Femur (tissue), 1 donor: ENCODE measurements at regions not wholly inside any gene's neighbourhood (a gene's known extent, or its start where the extent isn't known, plus 50 kb on each side); places are given as distances from the start of the nearest gene placed in this dataset.
"Not testable (repeated sequence)": the region's sequence is repeated elsewhere in the genome, so short reads cannot be mapped to it uniquely, and the experiment has no call there.

Experiments used
- DNase-seq: peaks from one replicate; pipeline ENCODE4 v3.0.0-alpha.2; 2017

DNA sequence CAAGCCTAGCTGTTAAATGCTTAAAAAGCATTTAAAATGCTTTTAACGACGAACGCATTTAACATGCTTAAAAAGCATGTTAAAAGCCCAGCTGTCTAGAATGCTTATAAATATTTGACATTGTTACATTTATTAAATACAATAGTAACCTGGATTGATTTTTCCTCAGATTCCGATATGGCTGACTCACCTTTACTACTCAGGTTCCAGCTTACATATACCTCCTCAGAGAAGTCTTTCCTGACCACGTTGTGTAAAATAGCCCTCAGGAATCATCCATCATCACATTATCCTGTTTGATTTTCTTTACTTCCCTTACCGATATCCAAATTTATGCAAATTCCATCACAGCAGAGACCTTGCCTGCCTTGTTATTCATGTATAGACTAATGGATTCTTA is 51.4 kb downstream of the SLC41A2 start:
- DNase-seq = no peak

DNA sequence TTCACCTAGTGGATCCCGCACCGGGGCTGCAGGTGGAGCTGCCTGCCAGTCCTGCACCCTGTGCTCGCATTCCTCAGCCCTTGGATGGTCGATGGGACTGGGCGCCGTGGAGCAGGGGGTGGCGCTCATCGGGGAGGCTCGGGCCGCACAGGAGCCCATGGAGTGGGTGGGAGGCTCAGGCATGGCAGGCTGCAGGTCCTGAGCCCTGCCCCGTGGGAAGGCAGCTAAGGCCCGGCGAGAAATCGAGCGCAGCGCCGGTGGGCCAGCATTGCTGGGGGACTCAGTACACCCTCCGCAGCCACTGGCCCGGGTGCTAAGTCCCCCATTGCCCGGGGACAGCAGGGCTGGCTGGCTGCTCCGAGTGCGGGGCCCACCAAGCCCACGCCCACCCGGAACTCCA is 52.6 kb downstream of the SLC41A2 start:
- not testable (repeated sequence) for DNase-seq

DNA sequence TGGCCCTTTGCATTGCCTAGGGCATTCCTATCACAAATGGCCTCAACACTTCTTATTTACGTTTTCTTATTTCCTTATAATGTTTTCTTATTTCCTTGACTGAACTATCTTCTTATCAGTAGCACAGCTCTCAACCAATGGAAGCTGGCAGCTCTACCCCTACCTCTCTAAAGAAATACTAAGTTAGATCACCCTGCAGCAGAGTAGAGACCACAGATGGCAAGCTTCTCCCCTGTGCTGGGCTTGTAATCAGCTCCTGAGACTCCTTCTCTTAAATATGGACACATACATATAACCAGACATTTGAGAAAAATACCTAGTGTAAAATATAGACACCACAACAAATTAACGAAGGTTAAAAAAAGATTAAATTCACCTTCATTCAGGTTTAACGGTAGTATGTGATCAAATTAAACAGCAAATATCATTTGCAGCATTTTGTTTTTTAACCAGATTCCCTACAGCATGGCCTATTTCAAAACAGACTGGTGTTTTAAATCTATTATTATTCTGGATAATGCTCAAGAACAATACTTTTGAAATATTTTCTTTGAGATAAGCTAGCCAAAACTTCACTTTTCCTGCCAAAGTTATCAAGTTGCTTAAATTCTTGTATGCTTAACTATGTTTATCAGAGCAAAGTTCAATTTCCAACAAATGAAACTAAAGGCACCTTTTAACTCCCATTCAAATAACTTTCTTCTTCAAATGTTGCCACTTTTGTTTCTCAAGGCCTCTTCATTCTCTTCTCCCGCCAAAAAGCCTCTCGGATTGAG is 54.3 kb downstream of the SLC41A2 start:
- DNase-seq = no peak

DNA sequence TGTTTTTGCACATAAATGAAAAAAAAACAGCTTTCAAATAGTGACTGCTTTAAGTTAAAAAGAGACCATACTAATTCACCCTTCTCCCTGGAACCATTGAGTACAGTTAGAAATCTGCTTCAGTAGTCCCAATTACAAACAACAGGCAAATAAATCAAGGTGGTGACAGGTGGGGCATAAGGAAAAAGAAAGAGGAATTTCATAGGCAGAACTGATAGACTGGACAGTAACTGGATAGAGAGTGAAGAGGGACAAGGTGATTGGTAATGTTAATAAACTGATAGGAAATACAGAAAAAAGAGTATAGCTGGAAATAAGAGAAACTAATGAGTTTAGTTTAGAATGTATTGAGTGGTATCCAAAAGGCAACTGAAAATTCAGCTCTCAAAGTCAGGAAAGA is 56.0 kb downstream of the SLC41A2 start:
- no peak for DNase-seq

DNA sequence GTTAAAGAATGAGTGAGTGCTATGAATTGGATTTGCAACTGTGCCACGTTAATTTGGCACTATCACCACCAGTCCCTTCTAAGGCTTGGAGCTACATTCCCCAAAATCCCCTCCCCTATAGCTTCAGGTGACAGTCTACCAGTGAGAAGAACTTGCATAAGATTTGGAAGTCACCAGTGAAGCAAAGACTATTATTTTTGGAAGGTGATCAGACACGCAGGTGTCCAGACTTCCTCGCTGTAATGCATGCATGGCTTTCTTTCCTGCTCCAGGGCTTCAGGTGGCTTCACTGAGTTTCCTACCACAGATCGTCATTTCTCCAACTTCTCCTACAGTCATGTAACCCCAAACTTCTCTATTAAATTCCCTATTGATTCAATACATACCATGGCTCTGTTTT is 61.4 kb downstream of the SLC41A2 start:
- no peak for DNase-seq

GRCh38 chr12:104896146-104896545 is 61.9 kb downstream of the SLC41A2 start:
- DNase-seq = no peak

- DNase-seq = no peak
Measured at GRCh38 chr12:104895415-104895814, 62.7 kb downstream of the SLC41A2 start.

DNA sequence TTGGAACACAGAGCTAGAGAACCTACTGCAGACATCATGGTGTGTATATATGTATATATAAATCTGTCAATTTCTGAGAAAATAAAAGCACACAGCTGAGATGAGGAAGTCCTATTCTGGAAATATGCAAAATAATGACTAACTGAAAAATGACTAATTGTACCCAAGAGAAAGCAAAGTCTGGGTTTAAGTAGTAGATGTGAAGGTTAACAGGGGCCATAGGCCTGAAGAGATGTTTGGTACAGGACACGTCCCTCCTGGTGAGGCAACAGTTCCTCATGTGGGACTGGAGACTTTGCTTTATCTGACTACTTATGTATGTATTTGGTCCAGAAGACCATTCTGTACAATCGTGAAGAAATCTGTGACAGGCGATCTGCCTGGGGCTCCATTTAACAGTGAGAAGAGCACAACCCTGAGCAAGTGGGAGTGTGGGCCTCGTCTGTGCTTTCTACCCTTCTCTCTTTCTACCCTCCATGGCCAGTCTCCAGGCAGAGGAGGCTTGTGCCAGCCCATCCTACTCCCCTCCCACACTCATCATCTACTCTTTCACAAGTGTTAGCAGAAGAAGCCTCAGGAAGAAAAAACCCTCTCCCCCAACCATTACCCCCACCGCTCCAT is 67.5 kb downstream of the SLC41A2 start:
- no peak for DNase-seq

DNA sequence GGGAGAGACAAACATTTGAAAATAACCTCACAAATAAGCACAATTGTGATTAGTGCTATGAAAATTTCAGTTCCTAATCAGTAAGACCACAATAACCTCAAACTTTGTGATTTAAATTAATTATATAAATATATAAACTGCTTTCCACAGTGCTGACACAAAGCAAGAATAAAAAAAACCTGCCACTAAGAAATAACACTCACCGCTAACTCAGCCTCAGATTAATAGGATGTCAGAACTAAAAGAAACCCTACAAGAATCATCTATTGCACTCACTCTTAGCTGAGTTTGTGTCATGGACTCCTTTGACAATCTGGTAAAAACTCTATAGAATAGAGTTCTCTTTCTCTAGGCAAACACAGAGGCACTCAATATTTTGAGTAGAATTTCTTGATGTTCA is 68.4 kb downstream of the SLC41A2 start:
- no peak for DNase-seq

DNA sequence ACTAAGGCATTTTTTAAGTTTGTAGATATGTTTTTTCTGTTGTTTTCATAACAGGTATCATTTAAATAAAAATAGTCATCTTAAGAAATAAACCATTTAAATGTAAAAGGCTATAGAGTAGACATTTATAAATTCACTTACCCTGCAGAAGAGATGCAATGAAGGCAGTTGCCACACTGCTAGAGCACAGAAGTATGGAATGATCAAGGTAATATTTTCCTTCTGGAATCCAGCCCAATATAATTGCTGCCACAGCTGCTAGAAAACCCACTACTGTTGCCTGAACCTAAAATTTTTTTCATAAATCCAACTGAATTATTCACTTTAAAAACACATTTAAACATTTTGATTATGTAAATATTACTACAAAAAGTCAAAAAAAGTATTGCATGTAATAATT is 69.2 kb downstream of the SLC41A2 start:
- DNase-seq = no peak

DNA sequence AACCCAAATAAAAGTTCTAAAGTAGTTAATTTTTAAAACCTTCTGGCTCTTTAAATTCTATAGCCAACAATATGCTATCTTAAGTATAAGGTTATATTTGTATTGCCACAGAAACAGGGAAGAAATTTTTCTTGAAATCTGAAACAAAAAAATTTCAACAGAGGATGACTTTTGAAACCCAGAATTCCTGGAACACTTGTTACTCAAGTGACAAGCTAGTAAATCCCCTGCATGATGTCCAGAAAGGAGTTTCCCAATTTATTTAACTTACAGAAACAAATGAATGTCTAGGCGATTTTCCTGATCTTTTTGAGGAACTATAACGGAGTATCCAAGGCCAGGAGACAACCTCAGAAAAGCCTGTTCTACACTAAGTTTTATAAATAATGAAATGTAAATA is 69.6 kb downstream of the SLC41A2 start:
- DNase-seq = no peak

DNA sequence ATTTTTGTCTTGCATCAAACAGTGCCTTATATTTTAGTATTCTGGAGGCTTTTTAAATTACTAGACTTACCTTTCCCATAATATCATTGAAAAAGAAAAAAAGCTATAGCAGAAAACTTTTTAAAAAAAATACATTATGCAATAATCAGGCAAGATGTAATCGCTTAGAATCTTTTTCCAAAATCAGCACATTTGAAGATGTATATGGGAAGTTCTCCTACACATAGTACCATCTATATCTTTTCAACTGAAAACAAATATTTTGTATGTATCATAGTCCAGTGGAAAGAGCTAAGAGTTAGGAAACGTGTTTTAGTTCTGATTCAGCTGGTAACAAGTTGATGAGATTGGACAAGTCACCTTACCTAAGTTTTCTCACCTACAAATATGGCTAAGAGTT is 70.6 kb downstream of the SLC41A2 start:
- DNase-seq = no peak

- no peak for DNase-seq
Measured at GRCh38 chr12:104886418-104887401, 71.4 kb downstream of the SLC41A2 start.

DNA sequence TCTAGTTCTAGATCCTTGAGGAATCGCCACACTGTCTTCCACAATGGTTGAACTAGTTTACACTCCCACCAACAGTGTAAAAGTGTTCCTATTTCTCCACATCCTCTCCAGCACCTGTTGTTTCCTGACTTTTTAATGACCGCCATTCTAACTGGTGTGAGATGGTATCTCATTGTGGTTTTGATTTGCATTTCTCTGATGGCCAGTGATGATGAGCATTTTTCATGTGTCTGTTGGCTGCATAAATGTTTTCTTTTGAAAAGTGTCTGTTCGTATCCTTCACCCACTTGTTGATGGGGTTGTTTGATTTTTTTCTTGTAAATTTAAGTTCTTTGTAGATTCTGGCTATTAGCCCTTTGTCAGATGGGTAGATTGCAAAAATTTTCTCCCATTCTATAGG is 79.2 kb downstream of the SLC41A2 start:
- not testable (repeated sequence) for DNase-seq

DNA sequence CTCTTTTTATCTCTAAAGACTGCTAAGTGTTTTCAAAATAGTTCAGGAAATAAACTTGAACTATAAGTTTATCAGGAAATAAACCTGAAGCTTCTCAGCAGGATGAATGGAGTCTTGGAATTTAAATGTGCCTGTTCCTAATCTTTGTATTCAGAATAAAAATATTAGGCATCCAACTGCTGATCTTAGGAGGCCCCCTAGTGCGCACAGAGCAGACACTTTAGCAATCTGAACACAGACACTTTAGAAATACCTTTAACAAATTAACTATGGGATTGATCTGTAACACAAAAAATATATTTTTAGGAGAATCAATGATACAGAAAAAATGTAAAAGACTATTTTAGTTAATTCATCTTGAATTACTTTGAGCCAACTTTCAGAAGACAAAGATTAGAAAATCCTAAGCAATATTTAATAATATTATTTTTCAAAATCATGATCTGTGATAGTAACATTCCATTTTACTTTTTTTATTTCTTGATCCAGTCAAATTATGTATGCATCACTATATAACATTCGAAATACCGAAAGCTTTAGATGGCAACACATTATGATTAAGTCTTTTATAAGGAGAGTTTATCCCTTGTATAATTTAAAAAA is 80.9 kb downstream of the SLC41A2 start:
- peak; percentile 46 for DNase-seq

- no peak for DNase-seq
Measured at GRCh38 chr12:104873374-104873773, 84.7 kb downstream of the SLC41A2 start.

- no peak for DNase-seq
Measured at GRCh38 chr12:104870797-104871196, 87.3 kb downstream of the SLC41A2 start.

- no peak for DNase-seq
Measured at GRCh38 chr12:104866291-104866690, 91.8 kb downstream of the SLC41A2 start.

GRCh38 chr12:104865080-104865479 is 93.0 kb downstream of the SLC41A2 start:
- no peak for DNase-seq

DNA sequence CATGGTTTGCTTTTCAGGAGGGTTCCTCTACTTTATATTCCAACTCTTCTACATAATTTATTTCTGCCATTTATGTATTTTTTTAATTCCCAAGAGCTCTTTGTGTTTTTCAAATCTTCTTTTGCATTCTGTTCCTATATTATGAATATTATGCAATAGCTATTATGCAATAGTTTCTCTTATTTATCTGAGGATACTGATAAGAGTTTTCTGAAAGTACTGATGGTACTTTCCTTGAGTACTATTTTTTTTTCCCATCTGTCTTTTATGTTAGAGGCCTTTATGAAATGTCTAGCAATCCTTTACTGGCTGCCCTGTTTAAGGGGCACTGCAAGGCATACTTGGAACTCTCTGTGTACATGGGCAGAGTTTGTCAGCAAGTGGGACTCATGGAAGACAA is 93.4 kb downstream of the SLC41A2 start:
- DNase-seq = no peak

- no peak for DNase-seq
Measured at GRCh38 chr12:104863296-104863948, 94.7 kb downstream of the SLC41A2 start.
